SU-DHL-6 (cell line): ENCODE measurements at regions not wholly inside any gene's neighbourhood (a gene's known extent, or its start where the extent isn't known, plus 50 kb on each side); places are given as distances from the start of the nearest gene placed in this dataset.

Experiments
- H2AFZ ChIP-seq: fragments of 200-600 bp; sonication (generic); 2 replicates; pipeline ENCODE4 v1.6.1; 2014; ENCODE audit warnings: low read depth, mild to moderate bottlenecking, moderate library complexity, mixed read lengths, antibody characterized with exemption, low read length; ENCODE audit not compliant: severe bottlenecking
- H3F3A ChIP-seq: fragments of 200-600 bp; shearing (Covaris generic); 2 replicates; pipeline ENCODE4 v1.6.0; 2016; ENCODE audit warnings: antibody characterized with exemption, mild to moderate bottlenecking; ENCODE audit not compliant: insufficient read depth
- H3K27ac ChIP-seq: fragments of 200-600 bp; sonication (generic); 2 replicates; pipeline ENCODE4 v1.5.1; 2016; ENCODE audit warnings: low read depth, mild to moderate bottlenecking, low read length, moderate library complexity, mixed read lengths
- H3K27me3 ChIP-seq: fragments of 200-600 bp; sonication (generic), shearing (Covaris generic); 2 replicates; pipeline ENCODE4 v1.6.0; 2014; ENCODE audit warnings: mild to moderate bottlenecking, low read length
- H3K36me3 ChIP-seq: fragments of 200-600 bp; sonication (generic); 2 replicates; pipeline ENCODE4 v1.6.1; 2014; ENCODE audit warnings: mild to moderate bottlenecking, low read length, mixed read lengths
- H3K4me2 ChIP-seq: fragments of 300-600, 200-600 bp; shearing (Covaris generic), sonication (generic); 2 replicates; pipeline ENCODE4 v1.6.0; 2014; ENCODE audit warnings: low read length, low read depth, mild to moderate bottlenecking; ENCODE audit not compliant: poor library complexity, severe bottlenecking
- H3K4me3 ChIP-seq: fragments of 200-600 bp; sonication (generic); 2 replicates; pipeline ENCODE4 v1.5.1; 2014; ENCODE audit warnings: antibody characterized with exemption, low read length, mild to moderate bottlenecking, mixed read lengths; ENCODE audit not compliant: insufficient read depth, poor library complexity, severe bottlenecking
- H3K79me2 ChIP-seq: fragments of 200-600 bp; sonication (generic); 2 replicates; pipeline ENCODE4 v1.6.1; 2014; ENCODE audit warnings: mild to moderate bottlenecking, low read length, moderate library complexity; ENCODE audit not compliant: insufficient read depth
- H3K9ac ChIP-seq: fragments of 200-600 bp; sonication (generic); 2 replicates; pipeline ENCODE4 v1.7.0; 2014; ENCODE audit warnings: mild to moderate bottlenecking, low read length
- H3K9me2 ChIP-seq: fragments of 200-600 bp; sonication (generic); replicated peaks from 2 replicates; pipeline ENCODE4 v1.6.1; 2014; ENCODE audit warnings: low read length; ENCODE audit not compliant: insufficient read depth
- H3K9me3 ChIP-seq: fragments of 200-600 bp; sonication (generic); 2 replicates; pipeline ENCODE4 v1.6.1; 2014; ENCODE audit warnings: low read length, mixed read lengths; ENCODE audit not compliant: insufficient read depth
- H4K20me1 ChIP-seq: fragments of 200-600 bp; sonication (generic); 2 replicates; pipeline ENCODE4 v1.6.1; 2014; ENCODE audit warnings: low read depth, mild to moderate bottlenecking, antibody characterized with exemption, low read length, moderate library complexity, mixed read lengths
- CTCF ChIP-seq: fragments of 200-600 bp; sonication (generic); IDR thresholded peaks from one replicate; pipeline ENCODE4 v1.5.1; 2017; ENCODE audit warnings: antibody characterized with exemption, mild to moderate bottlenecking, low read length, moderate library complexity; ENCODE audit not compliant: insufficient read depth, poor library complexity, severe bottlenecking
- EZH2phosphoT487 ChIP-seq: fragments of 200-600 bp; sonication (generic), shearing (Covaris generic); conservative IDR thresholded peaks from 2 replicates; pipeline ENCODE4 v1.6.1; 2018; ENCODE audit warnings: mild to moderate bottlenecking, antibody characterized with exemption, low read length, moderate library complexity, mixed read lengths

DNA sequence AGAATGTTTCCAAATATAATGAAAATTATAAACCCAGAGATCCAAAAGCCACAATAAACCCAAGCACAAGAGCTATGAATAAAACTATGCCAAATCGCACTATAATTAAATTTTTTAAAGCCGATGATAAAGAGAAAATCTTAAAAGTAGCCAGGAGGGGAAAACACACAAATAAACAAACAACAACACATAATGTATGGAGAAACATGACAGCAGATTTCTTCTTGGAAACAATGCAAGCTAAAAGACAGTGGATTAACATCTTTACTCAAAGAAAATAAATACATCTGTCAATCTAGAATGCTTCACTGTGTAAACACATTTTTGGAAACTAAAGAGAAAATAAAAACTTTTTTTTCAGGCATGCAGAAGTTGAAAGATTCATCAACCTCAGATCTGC is 53.0 kb upstream of the SMOX start:
- H3F3A ChIP-seq, result no peaks in the 10 kb centered on the region
- no peak overlapping the region for H3K9ac ChIP-seq
- TF ChIP-seq EZH2phosphoT487, result no peak
- TF ChIP-seq CTCF, result no peak

DNA sequence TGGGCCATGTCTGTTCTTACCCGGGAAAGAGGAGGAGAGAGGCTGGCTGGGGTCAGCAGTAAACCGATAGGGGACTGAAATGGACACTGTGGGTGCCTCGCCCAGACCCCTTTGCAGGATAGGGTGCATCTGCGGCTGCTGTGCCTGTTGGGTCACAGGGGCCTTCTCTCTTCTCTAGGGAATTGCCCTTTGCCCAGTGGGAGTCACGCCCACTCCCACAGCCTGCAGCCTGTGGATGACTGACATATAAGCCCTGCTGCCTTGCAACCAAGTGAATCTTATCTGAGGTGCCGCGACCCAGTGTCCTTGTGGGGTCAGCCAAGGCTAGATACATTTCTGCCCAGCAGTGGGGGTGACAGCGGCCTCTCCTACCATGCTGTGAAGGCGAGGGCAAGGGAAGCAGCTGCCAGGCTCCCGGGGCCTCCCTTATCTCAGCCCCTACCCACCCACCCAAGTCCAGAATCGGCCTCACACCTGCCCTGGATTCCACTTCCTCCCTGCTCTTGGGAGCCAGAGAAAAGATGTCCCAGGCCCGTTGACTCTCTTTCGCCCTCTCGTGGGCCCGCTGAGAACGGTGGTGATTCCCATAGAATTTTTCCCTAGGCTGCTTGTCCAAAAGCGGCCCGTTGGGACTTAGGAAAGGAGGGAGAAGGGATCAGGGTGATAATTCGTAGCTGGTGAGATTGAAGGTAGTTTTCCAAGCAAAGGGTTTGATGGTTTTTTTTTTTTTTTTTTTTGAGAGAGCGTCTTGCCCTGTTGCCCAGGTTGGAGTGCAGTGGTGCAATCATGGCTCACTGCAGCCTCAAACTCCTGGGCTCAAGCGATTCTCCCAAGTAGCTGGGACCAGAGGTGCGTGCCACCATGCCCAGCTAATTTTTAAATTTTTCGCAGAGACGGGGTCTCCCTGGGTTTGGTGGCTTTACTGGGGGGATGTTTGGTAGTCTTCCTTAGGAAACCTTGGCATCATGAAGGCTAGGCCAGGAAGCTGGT is 56.8 kb upstream of the SMOX start:
- no peak overlapping the region for H3K4me3 ChIP-seq
- no peak overlapping the region for H2AFZ ChIP-seq
- H4K20me1 ChIP-seq, result no peaks in the 10 kb centered on the region
- TF ChIP-seq CTCF (peak; percentile 55), EZH2phosphoT487 (no peak)
- no peaks in the 10 kb centered on the region for H3K79me2 ChIP-seq
- no peak overlapping the region for H3K4me2 ChIP-seq
- no peak overlapping the region for H3K27ac ChIP-seq
- no peaks in the 10 kb centered on the region for H3K36me3 ChIP-seq
- H3K9ac ChIP-seq, result no peak overlapping the region
- H3K9me3 ChIP-seq, result no peaks in the 10 kb centered on the region
- H3F3A ChIP-seq, result no peaks in the 10 kb centered on the region
- no peaks in the 10 kb centered on the region for H3K9me2 ChIP-seq
- no peaks in the 10 kb centered on the region for H3K27me3 ChIP-seq

More for the DNA sequence above, 53.0 kb upstream of the SMOX start:
- Histone ChIP-seq H3K9me3 (no peaks in the 10 kb centered on the region), H3K36me3 (no peaks in the 10 kb centered on the region), H4K20me1 (no peaks in the 10 kb centered on the region), H3K27ac (no peak overlapping the region), H3K9me2 (no peaks in the 10 kb centered on the region), H3K4me3 (no peak overlapping the region), H2AFZ (no peak overlapping the region), H3K79me2 (no peaks in the 10 kb centered on the region), H3K27me3 (no peaks in the 10 kb centered on the region), H3K4me2 (no peak overlapping the region)

DNA sequence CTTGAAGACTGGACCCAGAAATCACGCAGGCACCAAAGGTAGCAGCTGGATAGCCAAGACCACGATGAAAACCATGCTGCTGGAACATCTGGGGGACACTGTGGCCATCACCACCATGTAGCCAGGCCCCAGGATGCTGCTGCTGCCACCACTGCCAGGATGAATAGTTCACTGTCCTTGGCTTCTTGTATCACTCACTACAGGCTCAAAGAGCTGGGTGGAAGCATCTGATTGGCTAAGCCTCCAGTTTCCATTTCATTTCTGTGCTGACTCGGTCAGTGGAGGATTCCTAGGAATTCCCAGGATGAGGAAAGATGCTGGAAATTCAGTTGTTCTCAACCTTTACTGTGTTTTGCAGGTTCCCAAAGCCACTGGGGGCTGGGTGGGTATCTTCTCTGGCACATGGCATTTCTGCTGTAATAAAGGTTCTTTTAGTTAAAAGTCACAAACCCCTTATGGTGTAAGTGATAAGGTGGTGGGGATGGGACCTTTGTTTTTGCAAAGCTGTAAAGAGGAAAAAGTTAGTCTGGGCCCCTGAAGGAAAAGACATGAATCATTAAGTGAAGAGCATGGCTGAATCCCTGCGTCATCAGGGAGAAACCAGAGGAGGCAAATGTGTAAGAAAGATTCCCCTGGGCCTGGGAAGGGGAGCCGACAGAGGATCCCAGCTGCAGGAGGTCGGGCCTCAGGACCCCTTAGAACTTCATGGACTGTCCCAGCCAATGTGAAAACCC is 57.7 kb upstream of the SMOX start:
- no peaks in the 10 kb centered on the region for H4K20me1 ChIP-seq
- no peak overlapping the region for H3K4me3 ChIP-seq
- no peak overlapping the region for H2AFZ ChIP-seq
- H3K9ac ChIP-seq, result no peak overlapping the region
- no peaks in the 10 kb centered on the region for H3K9me3 ChIP-seq
- TF ChIP-seq EZH2phosphoT487 (no peak), CTCF (no peak)
- H3F3A ChIP-seq, result no peaks in the 10 kb centered on the region
- H3K4me2 ChIP-seq, result no peak overlapping the region
- no peaks in the 10 kb centered on the region for H3K9me2 ChIP-seq
- H3K79me2 ChIP-seq, result no peaks in the 10 kb centered on the region
- no peaks in the 10 kb centered on the region for H3K27me3 ChIP-seq
- H3K27ac ChIP-seq, result no peak overlapping the region
- H3K36me3 ChIP-seq, result no peaks in the 10 kb centered on the region
